Neural cell (in vitro differentiated cells): ENCODE measurements at regions not wholly inside any gene's neighbourhood (a gene's known extent, or its start where the extent isn't known, plus 50 kb on each side); places are given as distances from the start of the nearest gene placed in this dataset.

Experiments
- CTCF ChIP-seq: fragments of 450-650 bp; IDR thresholded peaks from 2 replicates; pipeline ENCODE4 v1.5.1; 2014; ENCODE audit warnings: antibody characterized with exemption, mild to moderate bottlenecking, moderate library complexity; ENCODE audit not compliant: poor library complexity, severe bottlenecking
- EP300 ChIP-seq: fragments of 450-650 bp; conservative IDR thresholded peaks from 2 replicates; pipeline ENCODE4 v1.6.1; 2014; ENCODE audit warnings: antibody characterized with exemption, mild to moderate bottlenecking, moderate library complexity; ENCODE audit not compliant: poor library complexity, severe bottlenecking

- TF ChIP-seq EP300 (no peak), CTCF (no peak)
Measured at GRCh38 chr11:56890584-56891305, 98.0 kb upstream of the OR5AK2 start.
